ENCODE measurements at regions not wholly inside any gene's neighbourhood (a gene's known extent, or its start where the extent isn't known, plus 50 kb on each side); places are given as distances from the start of the nearest gene placed in this dataset.

- no peak for TF ChIP-seq CTCF (conservative IDR thresholded peaks at IDR 0.05; ENCODE audit: low read depth, low read length)
- DNase-seq (ENCODE audit: low read depth), result no peak
- H3K4me3 ChIP-seq (ENCODE audit: low read depth, low read length), result no peak overlapping the region
These were observed 292.0 kb upstream of the ZMIZ1 start for GRCh38 chr10:78776756-78777155.

GRCh38 chr10:78777466-78777865 is 291.3 kb upstream of the ZMIZ1 start:
- TF ChIP-seq CTCF (conservative IDR thresholded peaks at IDR 0.05; ENCODE audit: low read depth, low read length), result no peak
- DNase-seq (ENCODE audit: low read depth), result no peak

GRCh38 chr10:78777867-78778266 is 290.9 kb upstream of the ZMIZ1 start:
- TF ChIP-seq CTCF (conservative IDR thresholded peaks at IDR 0.05; ENCODE audit: low read depth, low read length), result no peak
- DNase-seq (ENCODE audit: low read depth), result no peak
- no peak overlapping the region for H3K4me3 ChIP-seq (ENCODE audit: low read depth, low read length)

More at GRCh38 chr10:78777466-78777865, 291.3 kb upstream of the ZMIZ1 start:
- no peak overlapping the region for H3K4me3 ChIP-seq (ENCODE audit: low read depth, low read length)

- no peak for DNase-seq (ENCODE audit: low read depth)
- peak; percentile 29 for TF ChIP-seq CTCF (conservative IDR thresholded peaks at IDR 0.05; ENCODE audit: low read depth, low read length)
- no peak overlapping the region for H3K4me3 ChIP-seq (ENCODE audit: low read depth, low read length)
These were observed 290.1 kb upstream of the ZMIZ1 start for GRCh38 chr10:78778444-78779338.

GRCh38 chr10:78779339-78779955 is 289.3 kb upstream of the ZMIZ1 start:
- H3K4me3 ChIP-seq (ENCODE audit: low read depth, low read length), result no peak overlapping the region
- no peak for TF ChIP-seq CTCF (conservative IDR thresholded peaks at IDR 0.05; ENCODE audit: low read depth, low read length)
- no peak for DNase-seq (ENCODE audit: low read depth)

GRCh38 chr10:78780551-78780961 is 288.2 kb upstream of the ZMIZ1 start:
- TF ChIP-seq CTCF (conservative IDR thresholded peaks at IDR 0.05; ENCODE audit: low read depth, low read length), result no peak
- DNase-seq (ENCODE audit: low read depth), result no peak
- no peak overlapping the region for H3K4me3 ChIP-seq (ENCODE audit: low read depth, low read length)

Measured in epithelial cell of proximal tubule (primary cell).